ENCODE measurements at regions not wholly inside any gene's neighbourhood (a gene's known extent, or its start where the extent isn't known, plus 50 kb on each side); places are given as distances from the start of the nearest gene placed in this dataset.
"Not testable (repeated sequence)": the region's sequence is repeated elsewhere in the genome, so short reads cannot be mapped to it uniquely, and the experiment has no call there.

- no peak for DNase-seq (ENCODE audit: low read depth, low spot score)
These were observed 546.2 kb upstream of the FOXG1 start for GRCh38 chr14:28220391-28220790.

- no peak for DNase-seq (ENCODE audit: low read depth, low spot score)
These were observed 525.7 kb upstream of the FOXG1 start for GRCh38 chr14:28240909-28241308.

- DNase-seq (ENCODE audit: low read depth, low spot score): no peak
These were observed 523.7 kb upstream of the FOXG1 start for GRCh38 chr14:28242895-28243294.

- peak; percentile 51 for DNase-seq (ENCODE audit: low read depth, low spot score)
These were observed 523.0 kb upstream of the FOXG1 start for GRCh38 chr14:28243600-28243999.

- no peak for DNase-seq (ENCODE audit: low read depth, low spot score)
These were observed 521.4 kb upstream of the FOXG1 start for GRCh38 chr14:28245216-28245615.

- no peak for DNase-seq (ENCODE audit: low read depth, low spot score)
These were observed 519.1 kb upstream of the FOXG1 start for GRCh38 chr14:28247491-28247890.

- not testable (repeated sequence) for DNase-seq (ENCODE audit: low read depth, low spot score)
These were observed 514.5 kb upstream of the FOXG1 start for GRCh38 chr14:28252124-28252523.

GRCh38 chr14:28254768-28255167 is 511.8 kb upstream of the FOXG1 start:
- no peak for DNase-seq (ENCODE audit: low read depth, low spot score)

GRCh38 chr14:28264306-28264705 is 502.3 kb upstream of the FOXG1 start:
- DNase-seq (ENCODE audit: low read depth, low spot score): peak; percentile 4

GRCh38 chr14:28272270-28272669 is 494.3 kb upstream of the FOXG1 start:
- DNase-seq (ENCODE audit: low read depth, low spot score): no peak

- no peak for DNase-seq (ENCODE audit: low read depth, low spot score)
These were observed 486.1 kb upstream of the FOXG1 start for GRCh38 chr14:28280530-28280929.

- no peak for DNase-seq (ENCODE audit: low read depth, low spot score)
These were observed 485.5 kb upstream of the FOXG1 start for GRCh38 chr14:28280997-28281598.

GRCh38 chr14:28284546-28285300 is 481.9 kb upstream of the FOXG1 start:
- no peak for DNase-seq (ENCODE audit: low read depth, low spot score)

GRCh38 chr14:28294834-28295440 is 471.6 kb upstream of the FOXG1 start:
- DNase-seq (ENCODE audit: low read depth, low spot score): peak; percentile 30

- DNase-seq (ENCODE audit: low read depth, low spot score): peak; percentile 19
These were observed 469.0 kb upstream of the FOXG1 start for GRCh38 chr14:28297559-28297958.

- DNase-seq (ENCODE audit: low read depth, low spot score): peak; percentile 26
These were observed 468.4 kb upstream of the FOXG1 start for GRCh38 chr14:28298156-28298555.

GRCh38 chr14:28299227-28299626 is 467.4 kb upstream of the FOXG1 start:
- DNase-seq (ENCODE audit: low read depth, low spot score): no peak

- no peak for DNase-seq (ENCODE audit: low read depth, low spot score)
These were observed 466.2 kb upstream of the FOXG1 start for GRCh38 chr14:28300356-28300755.

GRCh38 chr14:28301179-28301578 is 465.4 kb upstream of the FOXG1 start:
- DNase-seq (ENCODE audit: low read depth, low spot score): no peak

- no peak for DNase-seq (ENCODE audit: low read depth, low spot score)
These were observed 463.3 kb upstream of the FOXG1 start for GRCh38 chr14:28303248-28303647.

GRCh38 chr14:28305938-28306337 is 460.6 kb upstream of the FOXG1 start:
- no peak for DNase-seq (ENCODE audit: low read depth, low spot score)

- no peak for DNase-seq (ENCODE audit: low read depth, low spot score)
These were observed 459.1 kb upstream of the FOXG1 start for GRCh38 chr14:28307506-28307905.

GRCh38 chr14:28308734-28309133 is 457.9 kb upstream of the FOXG1 start:
- peak; percentile 61 for DNase-seq (ENCODE audit: low read depth, low spot score)

Measured in astrocyte of the hippocampus (primary cell).